RWPE1 (cell line): ENCODE measurements at regions not wholly inside any gene's neighbourhood (a gene's known extent, or its start where the extent isn't known, plus 50 kb on each side); places are given as distances from the start of the nearest gene placed in this dataset.

Source experiments
- CTCF ChIA-PET: fragments of 350-600 bp; sonication (Branson Sonifier 250); formaldehyde crosslinking; extraction: SDS; loops from one replicate; lab custom pipeline; 2021; lab: Yijun Ruan, JAX
- POLR2A ChIA-PET: fragments of 400-600 bp; formaldehyde crosslinking; extraction: SDS; loops from one replicate; lab custom pipeline; 2020; ENCODE audit warnings: antibody characterized with exemption; ENCODE audit not compliant: low non-redundant PET; lab: Yijun Ruan, JAX
- DNase-seq: peaks from one replicate; pipeline ENCODE4 v3.0.0; 2012; ENCODE audit warnings: low spot score
- H3K27ac ChIP-seq: fragments of 450-650 bp; 2 replicates; pipeline ENCODE4 v1.5.1; 2017
- CTCF ChIP-seq: fragments of 450-650 bp; conservative IDR thresholded peaks from 2 replicates; pipeline ENCODE4 v1.5.1; 2017; ENCODE audit warnings: low read depth, mild to moderate bottlenecking

GRCh38 chrX:15163131-15163530 lies 106.8 kb downstream of the ASB9 start:
- POLR2A ChIA-PET, result no interaction called here
- DNase-seq, result no peak
- H3K27ac ChIP-seq, result no peak overlapping the region
- no peak for TF ChIP-seq CTCF
- CTCF ChIA-PET, result interaction anchor here (1.1 kb wide), 1 partner anchor 20 kb away, joined by 3 read pairs; no protein-coding TSS in a partner anchor

- ChIA-PET POLR2A (no interaction called here), CTCF (no interaction called here)
- TF ChIP-seq CTCF, result no peak
These were observed 109.3 kb downstream of the ASB9 start for GRCh38 chrX:15160558-15161095.

GRCh38 chrX:15158736-15159406 lies 111.0 kb downstream of the ASB9 start:
- peak; percentile 10 for DNase-seq
- H3K27ac ChIP-seq, result no peak overlapping the region
- ChIA-PET POLR2A (no interaction called here), CTCF (no interaction called here)
- no peak for TF ChIP-seq CTCF

More at GRCh38 chrX:15160558-15161095, 109.3 kb downstream of the ASB9 start:
- H3K27ac ChIP-seq, result no peak overlapping the region
- no peak for DNase-seq

- DNase-seq, result no peak
- no peak for TF ChIP-seq CTCF
- CTCF ChIA-PET, result no interaction called here
- no peak overlapping the region for H3K27ac ChIP-seq
- POLR2A ChIA-PET, result no interaction called here
These were observed 111.5 kb downstream of the ASB9 start for GRCh38 chrX:15158350-15158735.

- ChIA-PET CTCF (no interaction called here), POLR2A (no interaction called here)
- DNase-seq, result no peak
- H3K27ac ChIP-seq, result no peak overlapping the region
- no peak for TF ChIP-seq CTCF
These were observed 112.3 kb downstream of the ASB9 start for GRCh38 chrX:15157624-15158023.

- ChIA-PET CTCF (no interaction called here), POLR2A (no interaction called here)
- no peak overlapping the region for H3K27ac ChIP-seq
- no peak for TF ChIP-seq CTCF
- DNase-seq, result peak; percentile 6
These were observed 118.4 kb downstream of the ASB9 start for GRCh38 chrX:15151267-15152186.
